H54 (cell line): ENCODE measurements at regions not wholly inside any gene's neighbourhood (a gene's known extent, or its start where the extent isn't known, plus 50 kb on each side); places are given as distances from the start of the nearest gene placed in this dataset.
"Not testable (repeated sequence)": the region's sequence is repeated elsewhere in the genome, so short reads cannot be mapped to it uniquely, and the experiment has no call there.

ENCODE experiments used
- DNase-seq: peaks from one replicate; pipeline ENCODE4 v3.0.0; 2011; ENCODE audit warnings: low spot score, mixed read lengths; ENCODE audit not compliant: insufficient read length
- FAIRE-seq: peaks from 3 replicates; lab custom pipeline; 2011; peaks lifted over from hg19 to GRCh38; lab: Jason Lieb, UNC
- POLR2A ChIP-seq: IDR thresholded peaks from 2 replicates; pipeline ENCODE4 v1.6.1; 2011; ENCODE audit warnings: low read depth, mild to moderate bottlenecking, low read length

DNA sequence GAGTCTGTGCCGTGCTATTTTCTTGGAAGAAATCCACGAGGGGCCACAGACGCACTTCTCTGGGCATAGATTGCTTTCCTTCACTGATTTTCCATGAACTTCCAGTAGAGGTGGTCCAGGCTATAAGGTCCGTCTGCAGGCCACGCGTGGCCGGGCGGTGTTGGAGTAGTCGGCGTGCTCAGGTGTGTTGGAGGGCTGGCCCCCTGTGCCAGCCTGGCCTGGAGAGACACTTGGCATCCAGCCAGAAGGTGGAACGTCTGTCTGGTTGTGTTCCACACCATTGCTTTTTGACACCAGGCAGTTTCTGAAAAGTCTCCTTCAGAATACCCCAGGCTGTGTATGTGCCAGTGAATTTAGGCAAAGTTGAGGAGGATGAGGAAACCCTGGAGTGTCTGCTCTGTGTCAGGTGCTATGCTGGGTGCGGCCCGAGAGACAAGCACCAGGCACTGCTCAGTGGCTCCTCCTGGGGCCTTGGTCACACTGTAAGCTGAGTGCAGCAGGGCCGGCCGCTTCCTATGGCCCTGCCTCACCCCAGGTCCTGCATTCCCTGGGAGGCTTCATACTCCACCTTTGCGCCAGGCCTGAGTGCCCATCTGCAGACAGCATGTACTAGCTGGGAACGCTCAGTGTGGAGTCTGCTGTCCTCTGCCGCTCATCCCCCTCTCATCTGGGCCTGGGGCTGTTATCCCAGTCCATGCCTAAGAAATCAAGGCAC is 52.1 kb upstream of the TAMM41 start:
- DNase-seq (no peak), FAIRE-seq (no peak)
- no peak for TF ChIP-seq POLR2A

DNA sequence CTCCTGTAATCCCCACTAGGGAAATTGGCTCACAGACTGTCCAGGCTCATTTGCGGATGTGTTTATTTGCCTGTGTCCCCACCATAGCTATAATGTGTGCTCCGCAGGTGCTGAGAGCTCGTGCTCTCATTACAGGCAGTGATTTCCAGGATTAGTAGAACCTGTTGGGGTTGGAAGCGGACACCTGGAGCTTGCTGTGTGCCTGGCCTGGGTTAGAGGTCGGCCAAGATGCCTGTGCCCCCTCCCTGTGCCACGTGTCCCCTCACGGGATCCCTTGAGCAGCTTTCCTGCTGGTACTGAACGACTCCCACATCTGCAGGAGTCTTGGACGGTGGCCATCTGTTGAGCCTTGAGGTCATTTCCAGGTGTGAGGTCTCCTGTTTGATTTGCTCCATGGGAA is 52.7 kb upstream of the TAMM41 start:
- DNase-seq, FAIRE-seq: not testable (repeated sequence)

DNA sequence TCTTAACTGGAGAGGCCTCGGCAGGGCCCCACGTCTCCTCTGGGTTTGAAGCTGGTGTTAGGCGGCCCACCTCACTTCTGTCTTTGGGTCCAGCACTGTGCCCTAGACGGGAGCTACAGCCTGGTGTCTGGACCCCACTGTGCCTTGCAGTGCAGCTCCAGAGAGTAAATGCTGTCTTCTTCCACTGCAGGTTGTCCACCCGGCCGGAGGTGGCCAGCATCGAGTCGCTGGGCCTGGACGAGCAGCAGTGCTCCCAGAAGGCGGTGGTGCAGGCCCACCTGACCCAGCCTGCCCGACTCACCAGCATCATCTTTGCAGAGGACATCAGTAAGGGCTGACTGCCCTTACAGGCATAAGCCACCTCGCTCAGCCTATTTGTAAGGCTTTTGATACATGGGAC is 53.1 kb upstream of the TAMM41 start:
- FAIRE-seq, result no peak
- no peak for TF ChIP-seq POLR2A
- DNase-seq, result no peak

DNA sequence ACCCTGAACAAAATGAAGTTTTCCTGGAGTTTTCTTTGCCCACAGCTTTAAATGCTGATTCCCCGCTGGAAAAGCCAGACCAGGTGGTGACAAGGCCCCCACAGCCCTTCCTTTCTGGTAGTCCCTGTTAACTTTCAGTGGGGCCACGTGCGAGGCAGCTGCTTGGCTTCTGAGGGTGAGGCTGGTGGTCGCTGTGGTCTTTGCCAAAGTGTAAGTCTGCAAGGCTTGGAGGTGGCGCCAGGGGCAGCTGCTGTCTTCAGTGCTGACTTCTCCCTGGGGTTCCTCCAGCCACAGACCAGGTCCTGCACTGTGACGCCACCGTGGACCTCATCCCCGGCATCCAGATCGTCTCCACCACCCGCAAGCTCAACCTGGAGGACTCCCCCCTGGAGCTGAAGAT is 54.1 kb upstream of the TAMM41 start:
- DNase-seq (no peak), FAIRE-seq (no peak)
- TF ChIP-seq POLR2A, result no peak

DNA sequence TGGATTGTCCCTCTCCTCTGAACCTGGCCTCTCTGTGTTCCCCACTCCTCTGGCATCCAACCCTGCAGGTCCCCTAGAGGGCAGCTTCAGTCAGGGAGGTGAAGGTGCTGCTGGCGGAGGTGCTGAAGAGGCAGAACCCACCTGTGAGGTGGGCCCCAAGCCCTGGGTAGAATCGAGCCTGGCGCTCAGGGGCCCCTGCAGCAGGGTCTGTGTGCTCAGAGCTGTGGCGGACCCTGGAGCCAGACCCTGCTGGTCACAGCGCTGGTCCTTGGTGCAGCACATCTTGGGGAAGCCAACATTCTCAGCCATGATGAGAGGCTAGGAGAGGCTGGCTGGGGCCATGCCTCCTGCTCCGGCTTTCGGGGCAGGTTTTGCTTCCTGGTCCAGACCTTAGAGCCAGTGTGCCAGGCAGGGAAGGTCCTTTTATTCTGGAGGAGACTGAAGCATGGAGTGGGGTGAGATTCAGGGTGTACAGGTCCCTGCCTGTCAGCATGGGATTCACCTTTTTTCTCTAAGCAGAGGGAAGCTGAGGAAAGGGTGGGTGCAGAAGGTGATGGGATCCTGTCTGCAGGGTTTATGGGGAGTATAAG is 54.7 kb upstream of the TAMM41 start:
- DNase-seq (no peak), FAIRE-seq (no peak)
- no peak for TF ChIP-seq POLR2A

DNA sequence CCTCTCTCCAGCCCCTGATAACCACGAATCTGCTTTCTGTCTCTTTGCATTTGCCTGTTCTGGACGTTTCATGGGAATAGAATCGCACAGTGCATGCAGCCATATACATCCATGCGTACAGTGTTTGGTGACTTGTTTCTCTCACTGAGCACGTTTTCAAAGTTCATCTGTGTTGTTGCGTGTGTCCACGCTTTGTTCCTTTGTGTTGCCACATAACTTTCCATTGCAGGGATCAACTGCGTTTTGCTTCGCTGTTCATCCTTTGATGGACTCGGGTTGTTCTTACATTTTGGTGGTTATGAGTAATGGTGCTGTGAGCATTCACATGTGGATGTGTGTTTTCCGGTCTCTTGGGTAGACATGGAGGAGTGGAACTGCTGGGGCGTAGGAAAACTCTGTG is 56.4 kb upstream of the TAMM41 start:
- DNase-seq, result no peak
- FAIRE-seq, result no peak
- TF ChIP-seq POLR2A, result no peak

DNA sequence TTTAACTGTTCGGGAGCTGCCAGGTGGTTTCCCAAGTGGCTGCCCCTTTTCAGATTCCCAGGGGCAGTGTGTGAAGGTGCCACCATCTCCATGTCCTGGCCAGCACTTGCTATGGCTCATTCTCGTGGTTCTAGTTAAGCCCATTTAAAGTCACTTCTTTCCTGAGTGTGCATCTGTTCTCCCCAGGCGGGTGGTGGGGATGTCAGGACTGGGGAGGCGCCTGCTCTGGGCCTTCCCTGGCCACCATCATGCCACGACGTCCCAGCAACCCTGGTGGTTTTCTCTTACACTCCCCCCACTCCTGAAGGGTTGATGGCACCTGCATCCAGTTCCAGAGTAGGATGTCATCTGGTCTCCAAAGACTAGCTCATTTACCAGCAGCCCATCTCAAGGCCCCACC is 56.8 kb upstream of the TAMM41 start:
- no peak for DNase-seq
- TF ChIP-seq POLR2A, result no peak

DNA sequence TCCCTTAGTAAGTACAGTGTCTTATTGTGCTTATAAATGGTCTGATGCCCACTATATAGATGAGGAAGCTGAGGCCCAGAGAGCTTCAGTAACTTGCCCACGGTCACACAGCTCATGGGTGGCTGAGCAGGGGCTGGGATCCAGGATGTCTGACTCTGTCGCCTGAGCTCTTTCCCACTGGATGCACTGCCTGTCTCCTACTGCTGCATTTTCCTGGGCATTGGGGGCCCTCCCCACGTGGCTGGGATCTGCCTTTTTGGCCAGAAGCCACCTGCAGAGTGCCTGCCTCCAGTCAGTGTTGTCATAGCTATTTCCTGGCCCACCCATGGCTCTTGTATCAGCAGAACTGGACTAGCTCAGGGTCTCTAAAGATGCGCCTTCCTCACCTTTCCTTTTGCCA is 57.5 kb upstream of the TAMM41 start:
- FAIRE-seq (no peak), DNase-seq (no peak)
- TF ChIP-seq POLR2A, result no peak

More for the DNA sequence above, 56.8 kb upstream of the TAMM41 start:
- no peak for FAIRE-seq

DNA sequence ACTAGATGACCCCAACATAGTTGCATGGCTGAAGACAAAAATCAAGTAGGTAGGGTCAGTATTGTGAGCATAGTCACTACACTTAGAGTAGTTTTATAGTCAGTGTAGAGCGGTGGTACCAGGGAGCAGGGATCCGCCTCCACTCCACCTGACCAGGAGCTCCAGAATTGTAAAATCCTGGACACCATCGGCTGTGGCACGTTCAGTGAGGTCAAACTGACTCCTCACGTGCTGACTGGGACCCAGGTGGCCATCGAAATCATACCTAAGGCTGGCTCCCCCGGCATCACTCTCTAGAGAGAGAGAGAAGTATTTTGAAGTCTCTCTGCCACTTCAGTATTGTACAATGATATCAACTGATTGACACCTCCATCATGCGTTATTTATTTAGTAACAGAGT is 59.7 kb upstream of the TAMM41 start:
- DNase-seq, result no peak
- no peak for TF ChIP-seq POLR2A
- no peak for FAIRE-seq

DNA sequence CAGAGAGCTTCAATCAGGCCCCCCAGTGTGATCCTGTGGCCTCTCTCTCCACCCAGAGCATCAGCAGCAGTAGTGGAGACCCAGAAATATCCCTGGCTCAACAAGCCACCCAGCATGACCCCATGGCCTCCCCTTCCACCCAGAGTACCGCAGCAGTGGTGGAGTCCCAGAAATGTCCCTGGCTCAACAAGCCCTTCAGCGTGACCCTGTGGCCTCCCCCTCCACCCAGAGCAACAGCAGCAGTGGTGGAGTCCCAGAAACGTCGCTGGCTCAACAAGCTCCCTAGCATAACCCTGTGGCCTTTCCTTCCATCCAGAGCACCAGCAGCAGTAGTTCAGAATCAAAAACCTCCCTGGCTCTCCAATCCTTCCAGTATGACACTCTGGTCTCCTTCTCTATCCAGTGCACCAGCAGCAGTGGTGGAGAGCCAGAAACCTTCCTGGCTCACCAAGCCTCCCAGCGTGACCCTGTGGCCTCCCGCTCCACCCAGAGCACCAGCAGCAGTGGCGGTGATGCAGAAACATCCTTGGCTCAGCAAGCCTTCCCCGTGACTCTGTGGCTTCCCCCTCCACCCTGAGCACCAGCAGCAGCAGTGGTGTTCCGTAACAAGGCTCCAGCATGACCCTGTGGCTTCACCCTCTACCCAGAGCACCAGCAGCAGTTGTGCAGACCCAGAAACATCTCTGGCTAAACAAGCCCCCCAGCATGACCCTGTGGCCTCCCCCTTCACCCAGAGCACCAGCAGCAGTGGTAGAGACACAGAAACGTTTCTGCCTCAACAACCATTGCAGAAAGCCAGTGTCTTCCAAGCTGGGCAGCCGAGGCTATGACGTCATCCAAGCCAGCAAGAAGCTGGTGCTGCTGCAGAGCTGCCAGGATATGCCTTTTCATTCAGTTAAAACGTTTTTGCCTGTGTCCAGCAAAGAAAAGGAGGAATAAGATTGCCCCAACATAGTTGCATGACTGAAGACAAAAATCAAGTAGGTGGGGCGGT is 61.3 kb upstream of the TAMM41 start:
- no peak for FAIRE-seq
- no peak for TF ChIP-seq POLR2A
- no peak for DNase-seq

DNA sequence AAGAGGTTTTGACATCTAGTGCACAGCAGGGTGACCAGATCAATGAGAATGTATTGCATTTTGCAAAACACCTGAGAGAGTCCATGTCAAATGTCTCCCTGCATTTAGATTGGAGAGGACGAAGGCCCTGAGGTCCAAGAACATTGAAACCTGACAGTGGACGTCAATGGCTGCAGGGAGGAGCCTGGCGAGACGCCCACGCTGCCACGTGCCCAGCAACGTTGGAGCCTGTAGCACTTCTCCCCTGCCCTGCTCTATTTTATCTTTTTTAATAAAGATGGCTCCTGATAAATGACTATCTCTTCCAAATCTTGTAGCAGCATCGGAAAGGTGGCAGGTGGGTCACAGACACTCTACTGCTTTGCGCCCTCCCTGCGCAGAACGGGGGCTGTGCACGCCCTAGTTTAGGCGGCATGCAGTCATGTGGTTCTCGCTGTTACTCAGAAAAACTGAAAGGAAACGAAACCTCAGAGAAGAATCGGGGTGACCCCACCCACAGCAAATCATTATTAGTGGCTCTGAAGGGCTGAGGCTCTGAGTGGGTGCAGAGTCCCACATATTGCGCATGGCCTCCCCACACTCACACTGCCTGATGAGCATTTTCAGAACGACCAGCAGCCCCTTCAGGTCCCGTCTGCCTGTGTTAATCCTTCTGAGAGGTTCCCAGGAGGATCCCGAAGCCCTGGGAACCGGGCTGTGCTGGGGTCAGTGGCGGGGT is 62.5 kb upstream of the TAMM41 start:
- FAIRE-seq, result no peak
- DNase-seq, result no peak
- TF ChIP-seq POLR2A, result no peak

DNA sequence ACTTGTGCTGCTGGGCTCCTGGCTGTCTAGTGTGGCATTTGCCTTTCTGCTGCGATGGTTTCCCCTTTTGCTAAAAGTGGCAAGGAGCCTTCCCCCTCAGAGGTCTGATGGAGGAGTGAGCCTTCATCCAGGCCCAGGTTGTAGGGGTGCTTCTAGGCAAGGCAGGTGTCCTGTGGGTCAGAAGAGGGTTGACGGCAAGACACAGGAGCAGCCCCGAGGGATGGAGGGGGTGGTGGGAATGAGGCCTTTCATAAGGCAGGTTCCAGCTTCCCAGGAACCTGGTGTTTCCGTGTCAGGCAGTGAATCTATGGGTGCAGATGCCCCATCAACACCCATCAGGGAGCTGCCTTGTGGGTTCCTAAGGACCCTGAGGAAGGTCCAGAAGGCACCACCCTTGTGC is 63.0 kb upstream of the TAMM41 start:
- no peak for TF ChIP-seq POLR2A
- FAIRE-seq (no peak), DNase-seq (no peak)

DNA sequence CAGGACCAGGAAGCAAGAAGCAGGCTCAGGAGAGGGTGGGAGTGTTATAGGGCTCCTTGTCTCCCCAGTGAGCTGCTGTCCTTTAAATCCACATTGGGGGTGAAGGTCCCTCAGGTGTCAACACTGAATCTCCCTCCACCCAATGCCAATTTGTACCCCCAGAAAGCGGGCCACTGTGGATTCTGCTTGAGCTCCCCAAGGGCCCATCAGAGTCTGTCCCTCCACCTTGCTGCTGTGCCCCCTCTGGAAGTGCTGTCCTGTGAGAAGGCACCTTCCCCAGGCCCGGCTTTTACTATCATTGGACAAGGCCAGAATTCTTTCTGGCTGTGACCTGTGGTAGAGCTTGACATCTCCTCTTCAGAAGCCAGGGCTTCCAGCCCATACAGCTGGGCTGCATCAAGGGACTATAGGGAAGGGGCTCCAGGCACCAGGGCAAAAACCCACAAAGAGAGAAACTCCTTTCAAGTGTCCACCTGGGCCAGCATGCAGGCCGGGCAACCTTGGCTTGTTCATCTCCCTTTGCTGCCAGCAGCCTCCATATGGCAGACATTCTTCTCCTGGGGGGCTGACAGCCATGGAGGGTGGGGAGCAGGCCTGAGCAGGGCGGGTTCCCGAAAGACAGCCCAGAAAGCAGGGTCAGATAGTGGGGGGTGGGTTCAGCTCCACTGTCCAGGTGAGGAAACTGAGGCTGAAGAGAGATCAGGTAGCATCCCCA is 63.7 kb upstream of the TAMM41 start:
- not testable (repeated sequence) for DNase-seq, FAIRE-seq
